CD4-positive, alpha-beta T cell treated with Interleukin-4 for 4 hours (primary cell): ENCODE measurements at regions not wholly inside any gene's neighbourhood (a gene's known extent, or its start where the extent isn't known, plus 50 kb on each side); places are given as distances from the start of the nearest gene placed in this dataset.
"Not testable (repeated sequence)": the region's sequence is repeated elsewhere in the genome, so short reads cannot be mapped to it uniquely, and the experiment has no call there.

Experiments
- DNase-seq: peaks from one replicate; pipeline ENCODE4 v3.0.0-alpha.2; 2020

DNA sequence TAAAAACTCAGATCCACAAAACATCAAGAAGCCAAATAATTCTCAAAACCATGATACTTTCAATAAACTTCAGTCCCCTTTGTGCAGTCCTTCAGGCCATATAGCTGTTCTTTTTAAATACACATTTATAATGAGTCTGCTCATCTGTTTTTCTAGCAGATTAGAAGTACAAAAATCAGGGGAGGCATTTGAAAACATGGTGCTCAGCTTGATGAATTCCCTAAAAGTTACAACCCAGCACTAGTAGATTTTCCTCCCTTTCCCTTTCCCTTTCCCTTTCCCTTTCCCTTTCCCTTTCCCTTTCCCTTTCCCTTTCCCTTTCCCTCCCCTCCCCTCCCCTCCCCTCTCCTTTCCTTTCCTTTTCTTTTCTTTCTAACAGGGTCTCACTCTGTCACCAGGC lies 884.6 kb upstream of the AMELY start:
- DNase-seq: no peak

DNA sequence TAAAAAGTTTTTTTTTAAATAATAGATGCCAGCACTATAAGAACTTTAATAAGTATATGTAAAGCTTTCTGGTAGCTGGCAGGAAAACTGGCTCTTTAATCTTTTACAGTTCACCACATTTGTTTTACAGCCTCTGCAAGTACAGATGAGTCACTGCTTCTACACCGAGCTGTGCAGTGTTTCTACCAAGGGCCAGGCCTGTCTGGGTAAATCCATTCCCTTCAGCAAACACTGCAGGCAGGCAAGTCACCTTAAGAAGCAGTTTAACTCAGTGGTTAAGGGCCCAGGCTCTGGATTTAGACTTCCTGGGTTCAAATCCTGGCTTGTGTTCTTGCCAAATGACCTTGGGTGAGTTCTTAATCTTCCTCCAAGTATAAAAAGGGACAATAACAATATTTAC lies 882.9 kb upstream of the AMELY start:
- no peak for DNase-seq

DNA sequence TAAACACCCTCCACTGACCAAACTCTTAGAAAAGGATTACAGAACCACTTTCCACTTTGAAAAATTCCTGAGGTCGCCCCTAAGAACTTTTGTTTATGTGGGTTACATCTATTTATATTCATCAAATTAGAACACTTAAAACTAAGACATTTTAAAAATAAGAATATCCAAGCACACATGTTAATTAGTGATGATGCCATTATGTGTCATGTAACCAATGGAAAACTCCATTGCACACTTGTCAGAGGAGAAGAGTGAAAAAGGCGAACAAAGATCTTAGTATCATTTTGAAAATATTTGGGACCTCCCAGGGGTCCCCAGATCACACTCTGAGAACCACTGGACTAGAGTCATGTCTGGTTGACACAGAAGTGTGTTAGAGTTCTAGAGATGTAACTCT lies 882.4 kb upstream of the AMELY start:
- DNase-seq: no peak

DNA sequence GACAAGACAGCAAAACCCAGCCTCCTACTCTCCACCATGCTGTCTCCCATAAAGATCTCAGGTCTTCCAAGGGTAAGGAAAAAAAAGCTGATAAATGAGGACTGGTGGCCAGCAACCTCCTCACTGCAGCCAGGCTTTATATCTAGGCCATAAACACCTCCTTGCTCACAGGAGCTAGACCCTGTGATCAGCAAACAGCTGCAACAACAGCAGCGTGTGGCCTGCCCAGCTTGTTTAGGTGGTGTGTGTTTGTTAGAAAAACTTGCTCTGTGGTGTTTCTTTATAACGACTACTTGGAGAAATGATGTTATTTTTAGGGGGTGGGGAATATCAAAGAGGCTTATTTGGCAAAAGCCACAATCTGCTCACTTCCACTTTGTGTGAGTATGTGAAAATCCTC lies 880.9 kb upstream of the AMELY start:
- DNase-seq: no peak

DNA sequence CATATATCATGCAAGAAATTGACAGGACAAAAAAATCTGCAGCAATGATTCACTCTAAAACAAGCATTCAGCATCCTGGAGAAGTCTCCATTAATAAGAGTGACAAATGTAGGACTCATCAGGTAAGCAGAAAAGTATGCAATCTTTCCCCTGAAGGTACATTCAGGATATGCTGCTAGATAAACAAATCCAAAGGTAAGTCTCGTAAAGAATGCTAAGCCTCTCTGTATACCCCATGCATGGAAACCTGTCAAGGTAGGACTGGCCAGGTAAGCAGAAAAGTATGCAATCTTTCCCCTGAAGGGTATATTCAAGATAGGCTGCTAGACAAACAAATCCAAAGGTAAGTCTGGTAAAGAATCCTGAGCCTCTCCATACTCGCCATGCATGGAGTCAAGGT lies 869.9 kb upstream of the AMELY start:
- no peak for DNase-seq

DNA sequence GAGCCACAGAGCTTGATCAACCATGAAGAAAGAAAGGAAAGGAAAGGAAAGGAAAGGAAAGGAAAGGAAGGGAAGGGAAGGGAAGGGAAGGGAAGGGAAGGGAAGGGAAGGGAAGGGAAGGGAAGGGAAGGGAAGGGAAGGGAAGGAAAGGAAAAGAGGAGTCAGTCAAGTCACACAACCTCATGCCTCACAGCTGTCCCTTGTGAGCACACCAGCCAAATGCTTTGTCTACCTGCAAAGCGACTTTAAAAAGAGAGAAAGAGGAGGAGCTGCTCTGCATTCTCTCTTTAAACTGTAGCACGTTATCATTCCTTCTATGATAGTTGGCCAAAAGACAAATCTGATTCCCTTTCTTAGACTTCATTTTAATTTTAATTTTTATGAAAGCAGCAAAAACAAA lies 863.9 kb upstream of the AMELY start:
- not testable (repeated sequence) for DNase-seq

DNA sequence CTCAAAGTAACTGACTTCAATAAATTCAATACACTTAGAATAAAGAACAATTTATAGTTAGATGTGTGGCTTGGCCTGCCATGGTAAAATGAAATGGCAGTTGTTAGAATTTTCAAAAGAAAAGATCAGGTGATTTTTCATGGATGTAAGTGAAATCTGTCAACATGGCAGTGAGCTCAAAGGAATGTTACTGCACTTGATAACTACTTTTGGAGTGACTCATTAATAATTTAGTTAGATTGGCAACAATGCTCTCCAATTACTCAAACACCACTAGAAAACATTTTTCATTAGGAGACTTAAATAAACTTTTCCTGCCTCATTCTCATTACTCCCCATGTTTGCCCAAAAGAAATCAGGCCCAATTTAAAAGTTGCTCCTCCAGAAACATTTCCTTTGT lies 860.2 kb upstream of the AMELY start:
- no peak for DNase-seq

DNA sequence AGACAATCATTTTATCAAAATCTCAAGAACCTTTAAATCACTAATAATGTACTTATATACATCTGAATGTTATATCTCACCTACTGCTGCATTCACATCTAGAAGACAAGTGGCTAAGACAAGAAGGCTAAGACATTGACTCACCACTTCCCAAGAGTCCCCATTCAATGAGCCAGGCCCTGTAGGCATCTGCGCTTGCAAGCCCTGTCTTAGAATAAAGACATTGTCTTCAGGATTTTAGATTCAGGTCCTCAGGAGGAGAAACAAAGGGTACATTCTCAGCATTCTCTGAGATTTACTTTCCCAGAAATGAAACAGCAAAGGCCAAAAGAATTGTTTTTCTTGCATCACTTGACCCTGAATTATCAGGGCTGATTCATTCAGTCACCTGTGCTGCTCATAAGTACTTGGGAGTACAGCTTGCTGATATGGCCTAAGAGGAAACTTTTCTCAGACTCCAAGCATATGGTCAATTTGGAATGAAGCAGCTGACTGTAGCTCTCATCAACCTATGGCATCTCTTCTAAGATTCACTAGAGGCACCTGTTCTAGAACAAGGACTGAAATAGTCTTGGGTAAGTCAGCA lies 858.3 kb upstream of the AMELY start:
- no peak for DNase-seq

DNA sequence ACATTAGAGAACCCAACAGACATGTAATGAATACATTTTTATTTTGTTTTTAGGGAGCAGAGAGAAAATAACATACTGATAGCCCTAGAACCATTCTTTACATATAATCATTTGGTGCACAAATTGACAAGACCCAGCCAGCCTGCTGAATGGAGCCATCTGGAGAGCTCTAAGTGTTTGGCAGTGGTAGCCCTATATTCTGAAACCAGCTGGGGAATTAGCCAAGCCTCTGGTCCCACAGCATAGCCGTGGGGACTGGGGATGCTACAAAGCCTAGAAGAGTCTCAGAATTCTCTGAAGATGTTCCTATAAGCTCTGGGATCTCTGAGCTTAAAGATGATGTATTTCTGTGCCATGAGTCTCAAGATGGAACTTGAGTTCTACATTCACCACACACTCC lies 857.3 kb upstream of the AMELY start:
- DNase-seq: no peak

DNA sequence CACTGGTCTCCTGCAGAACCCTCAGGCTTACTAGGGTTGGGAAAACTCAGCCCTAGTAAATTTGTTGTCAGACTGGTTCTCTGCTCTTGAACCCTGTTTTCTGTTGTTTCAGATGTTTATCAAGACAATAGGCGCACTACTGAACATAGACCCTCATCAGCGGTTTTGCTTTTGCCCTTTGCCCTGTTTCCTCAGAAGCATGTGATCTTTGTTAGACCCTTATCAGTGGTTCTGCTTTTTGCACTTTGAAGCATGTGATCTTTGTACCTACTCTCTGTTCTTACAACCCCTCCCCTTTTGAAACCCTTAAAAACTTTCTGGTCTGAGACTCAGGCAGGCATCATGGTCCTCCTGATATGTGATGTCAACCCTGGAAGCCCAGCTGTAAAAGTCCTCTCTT lies 842.2 kb upstream of the AMELY start:
- DNase-seq: no peak

DNA sequence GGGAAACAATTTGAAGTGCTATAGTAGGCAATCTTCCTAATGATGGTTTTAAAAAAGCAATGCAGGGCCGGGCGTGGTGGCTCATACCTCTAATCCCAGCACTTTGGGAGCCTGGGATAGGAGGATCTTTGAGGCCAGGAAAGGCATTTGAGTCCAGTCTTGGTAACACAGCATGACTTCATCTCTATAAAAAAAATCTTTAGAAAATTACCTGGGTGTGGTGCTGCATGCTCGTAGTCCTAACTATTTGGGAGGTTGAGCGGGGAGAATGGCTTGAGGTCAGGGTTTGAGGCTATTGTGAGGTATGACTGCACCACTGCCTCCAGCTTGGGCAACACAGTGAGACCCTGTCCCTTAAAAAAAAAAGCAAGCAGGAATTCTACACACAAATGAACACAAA lies 835.2 kb upstream of the AMELY start:
- no peak for DNase-seq

DNA sequence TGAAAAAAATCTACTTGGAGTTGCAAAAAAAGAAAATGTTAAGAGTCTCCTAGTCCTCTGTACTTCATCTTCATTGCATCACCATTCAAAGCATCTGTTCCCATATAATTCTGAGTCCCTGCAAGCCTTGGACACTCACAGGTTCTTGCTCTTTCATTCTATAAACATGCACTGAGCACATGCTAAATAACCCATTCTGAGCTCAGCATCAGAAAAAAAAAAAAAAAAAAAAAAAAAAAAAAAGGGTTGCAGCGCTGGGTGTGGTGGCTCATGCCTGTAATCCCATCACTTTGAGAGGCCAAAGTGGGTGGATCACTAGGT lies 834.0 kb upstream of the AMELY start:
- DNase-seq: no peak

DNA sequence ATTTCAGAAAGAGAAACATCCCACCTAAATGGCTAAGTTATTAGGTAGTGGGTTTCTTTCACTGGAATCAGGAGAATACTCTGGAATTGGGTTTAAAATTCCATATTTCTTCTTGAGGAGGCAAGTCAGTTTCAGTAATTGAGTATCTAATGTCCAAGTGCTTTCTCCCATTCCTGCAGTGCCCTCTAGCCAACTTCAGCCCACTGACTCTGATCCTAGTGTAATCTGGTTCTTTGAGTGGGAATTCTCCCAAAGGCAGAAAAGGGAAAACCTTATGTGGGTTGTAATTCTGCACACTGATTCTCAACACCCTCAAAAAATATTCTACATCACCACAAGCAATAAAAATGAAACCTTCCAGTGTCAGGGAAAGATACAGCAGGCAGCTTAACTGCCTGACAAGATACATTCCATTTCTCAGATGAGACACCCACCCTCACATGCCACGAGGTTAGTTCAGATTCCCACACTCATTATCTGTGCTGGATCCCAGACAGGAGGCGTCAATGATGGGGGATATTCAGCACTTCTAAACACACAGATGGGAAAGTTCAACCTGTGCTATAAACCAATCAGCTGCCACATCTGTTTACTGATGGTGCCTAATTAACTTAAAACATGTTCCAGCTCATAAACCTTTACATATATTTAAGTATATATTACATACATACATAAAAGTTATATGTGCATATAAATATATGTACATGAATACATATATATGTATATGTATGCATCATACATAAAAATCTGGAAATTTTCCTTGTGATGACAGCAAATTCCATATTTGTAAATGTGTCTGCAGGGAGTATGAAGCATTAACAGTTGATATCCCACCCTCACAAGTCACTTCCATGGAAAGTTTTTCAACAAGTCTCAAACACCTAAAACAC lies 833.4 kb upstream of the AMELY start:
- no peak for DNase-seq

DNA sequence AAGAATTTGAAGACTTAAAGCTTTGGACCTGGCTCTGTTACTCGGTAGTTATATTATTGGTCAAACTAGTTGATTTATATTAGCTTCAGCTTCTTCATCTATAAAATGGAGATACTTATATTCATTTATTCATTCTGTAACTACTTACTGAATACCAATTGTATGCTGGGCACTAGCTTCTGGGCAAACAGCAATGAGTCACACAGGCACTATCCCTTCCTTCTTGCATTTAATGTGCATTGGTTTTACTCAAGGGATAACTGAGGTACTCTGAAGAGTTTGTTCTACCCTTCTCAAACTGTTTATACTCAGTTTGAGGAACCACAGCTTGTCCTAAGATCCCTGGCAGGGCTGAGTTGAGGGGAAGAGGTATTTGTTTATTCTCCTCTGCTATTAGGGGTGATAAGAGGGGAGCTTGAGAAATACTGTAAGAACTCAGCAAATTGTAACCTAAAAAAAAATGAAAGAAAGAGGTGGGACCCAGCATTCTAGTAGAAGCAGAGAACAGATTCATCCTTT lies 825.4 kb upstream of the AMELY start:
- DNase-seq: no peak

DNA sequence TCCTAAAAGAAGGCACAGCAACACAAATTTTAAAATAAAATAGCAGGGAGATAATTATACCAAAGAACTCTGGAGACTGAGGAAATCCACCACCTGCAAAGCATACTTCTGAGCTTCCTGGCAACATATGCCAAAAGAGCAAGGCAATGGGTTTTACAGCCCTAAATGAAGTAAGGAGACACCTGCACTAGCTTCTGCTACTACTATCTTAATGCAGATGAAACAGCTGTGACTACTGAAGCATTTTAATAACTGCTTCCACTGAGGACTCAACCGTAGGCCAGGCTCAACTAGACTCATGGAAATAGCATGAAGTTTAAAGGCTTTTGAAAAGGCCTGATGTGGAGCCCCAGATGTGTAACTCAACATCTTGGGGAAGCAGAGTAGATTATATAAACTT lies 820.1 kb upstream of the AMELY start:
- no peak for DNase-seq

DNA sequence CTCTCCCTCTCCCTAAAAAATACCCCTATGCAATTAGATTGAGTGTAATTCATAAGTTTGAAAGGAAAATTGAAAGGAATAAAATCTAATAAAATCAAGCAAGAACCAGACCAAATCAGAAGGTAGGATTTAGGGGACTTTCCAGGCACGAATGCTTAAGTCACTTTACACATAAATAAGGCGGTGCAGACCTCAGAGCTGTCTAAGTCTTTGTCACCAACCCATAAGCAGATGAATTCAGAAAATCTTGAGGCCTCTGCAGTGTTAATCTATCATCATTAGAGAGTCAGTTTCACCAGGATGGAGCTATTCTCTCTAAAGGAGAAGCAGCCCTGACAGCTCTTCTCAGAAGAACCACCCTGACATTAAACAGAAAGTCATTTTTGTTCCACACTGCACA lies 819.1 kb upstream of the AMELY start:
- DNase-seq: no peak

DNA sequence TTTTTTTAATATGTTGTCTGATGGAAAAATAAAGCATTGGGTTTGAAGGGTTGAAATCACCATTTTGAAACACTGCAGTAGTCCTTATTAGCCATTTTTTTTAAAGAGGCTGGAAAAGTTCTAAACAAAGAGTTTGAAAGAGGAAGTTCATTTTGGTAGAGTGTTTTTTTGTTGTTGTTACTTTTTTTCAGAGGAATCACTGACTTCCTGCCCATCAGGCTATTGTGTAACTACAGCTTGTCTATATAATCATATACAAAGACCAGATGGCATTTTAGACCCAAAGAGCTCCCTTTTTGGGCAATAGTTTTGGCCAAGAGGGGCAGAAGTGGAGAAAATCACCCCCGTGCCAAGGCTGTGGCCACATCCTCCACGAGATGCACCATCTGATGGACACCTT lies 818.5 kb upstream of the AMELY start:
- DNase-seq: no peak

DNA sequence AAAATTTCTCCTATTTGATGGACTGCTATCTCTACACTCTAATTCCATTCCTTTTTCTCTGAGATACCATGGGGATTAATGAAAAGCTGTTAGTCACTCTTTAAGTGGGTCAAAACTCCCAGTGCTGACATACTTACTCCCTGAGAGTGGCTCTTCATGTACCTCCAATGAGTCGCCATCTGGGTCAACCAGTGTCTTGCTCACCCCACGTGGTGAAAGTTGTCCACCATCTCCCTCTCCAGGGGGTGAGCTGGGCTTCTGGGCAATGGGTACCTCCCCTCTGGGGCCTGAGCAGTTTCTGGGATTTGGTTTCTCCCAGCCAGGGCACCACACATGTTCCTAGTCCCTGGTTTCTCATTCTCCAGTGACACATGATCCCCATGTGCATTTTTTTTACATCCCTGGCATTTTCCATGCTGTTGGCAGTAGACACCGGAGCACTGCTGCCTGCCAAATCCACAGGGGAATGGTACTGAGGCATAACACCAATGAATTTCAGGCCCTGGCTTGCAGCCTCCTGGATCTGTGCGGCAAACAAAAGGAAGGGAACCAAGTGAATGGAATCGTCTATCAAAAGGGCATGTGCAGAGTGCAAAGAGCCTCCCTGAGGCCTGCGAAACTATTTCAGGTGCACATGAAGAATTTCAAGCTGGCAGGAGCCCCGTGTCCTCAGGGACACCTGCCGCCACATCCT lies 817.9 kb upstream of the AMELY start:
- no peak for DNase-seq

DNA sequence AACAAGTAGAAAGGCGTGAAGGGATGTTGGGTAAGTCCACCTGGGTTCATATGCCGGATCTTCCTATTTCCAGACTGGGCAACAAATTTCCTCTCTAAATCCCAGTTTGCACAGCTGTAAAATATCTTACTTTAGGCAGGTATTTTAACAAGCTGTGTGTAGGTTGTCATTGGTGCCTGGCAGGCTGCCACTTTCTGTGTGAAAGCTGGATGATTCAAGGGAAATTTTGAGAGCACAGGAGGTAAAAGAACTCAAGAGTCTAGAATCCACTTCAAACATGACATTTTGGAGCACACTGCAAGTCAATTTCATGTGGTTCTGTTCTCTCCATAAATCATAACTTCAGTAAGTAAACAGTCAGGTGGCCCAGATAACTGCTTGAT lies 817.4 kb upstream of the AMELY start:
- DNase-seq: no peak

DNA sequence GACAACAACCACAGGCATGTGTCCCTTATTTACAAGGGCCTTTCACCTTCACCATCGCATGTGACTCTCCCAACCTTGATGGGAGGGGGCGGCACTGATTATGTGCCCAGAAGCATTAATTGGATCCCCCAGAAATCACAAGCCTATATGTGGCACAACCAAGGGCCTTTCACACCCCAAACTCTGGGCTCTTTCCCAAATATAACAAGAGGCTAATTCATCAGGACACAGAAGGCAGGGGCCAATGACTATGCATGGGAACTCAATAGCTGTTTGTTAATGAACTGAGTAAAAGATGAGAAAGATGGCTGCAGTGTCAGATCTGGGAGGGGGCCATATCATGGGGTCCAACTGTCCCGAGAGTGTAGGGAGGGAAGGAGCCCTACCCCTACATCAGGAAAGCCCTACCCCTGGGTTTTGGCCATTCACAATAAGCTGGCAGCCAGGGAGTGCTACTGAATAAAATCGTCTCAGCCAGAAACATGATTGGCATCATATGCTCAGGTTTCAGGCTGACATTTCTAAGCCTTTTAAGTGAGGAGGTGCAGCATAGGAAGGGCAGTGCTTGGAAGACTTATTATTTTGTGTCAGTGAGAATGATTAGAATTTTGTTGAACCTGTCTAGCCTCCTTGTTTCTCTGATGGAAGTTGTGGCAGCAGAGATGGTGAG lies 814.4 kb upstream of the AMELY start:
- DNase-seq: no peak

DNA sequence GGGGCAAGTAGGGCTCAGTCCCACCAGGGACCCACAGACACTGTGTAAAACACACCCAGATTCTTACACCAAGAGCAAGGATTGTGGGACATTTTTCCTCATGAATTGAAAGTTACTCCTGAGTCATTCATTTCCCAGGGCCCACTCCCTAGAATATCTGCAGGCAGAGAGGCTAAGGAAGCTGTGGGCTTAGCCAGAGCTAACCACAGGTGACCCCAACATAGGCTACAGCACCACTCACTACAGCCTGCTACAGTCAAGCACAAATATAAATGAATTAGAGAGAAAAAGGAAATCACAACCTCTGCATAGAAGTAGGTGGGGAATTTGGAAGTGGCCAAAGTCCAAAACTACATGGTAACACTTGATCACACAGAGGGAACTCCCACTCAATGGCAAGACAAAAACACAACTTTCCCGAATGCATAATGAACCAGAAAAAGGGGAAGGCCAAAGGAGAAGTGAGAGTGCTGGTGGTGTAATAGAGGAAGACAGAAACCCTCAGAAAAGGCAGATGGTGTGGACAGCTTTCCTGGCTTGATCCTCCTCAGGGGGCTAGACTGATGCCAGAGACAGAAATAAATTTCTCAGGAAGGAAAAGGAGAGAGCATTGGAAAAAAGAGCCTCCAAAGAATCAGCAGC lies 812.6 kb upstream of the AMELY start:
- peak; percentile 0 for DNase-seq

DNA sequence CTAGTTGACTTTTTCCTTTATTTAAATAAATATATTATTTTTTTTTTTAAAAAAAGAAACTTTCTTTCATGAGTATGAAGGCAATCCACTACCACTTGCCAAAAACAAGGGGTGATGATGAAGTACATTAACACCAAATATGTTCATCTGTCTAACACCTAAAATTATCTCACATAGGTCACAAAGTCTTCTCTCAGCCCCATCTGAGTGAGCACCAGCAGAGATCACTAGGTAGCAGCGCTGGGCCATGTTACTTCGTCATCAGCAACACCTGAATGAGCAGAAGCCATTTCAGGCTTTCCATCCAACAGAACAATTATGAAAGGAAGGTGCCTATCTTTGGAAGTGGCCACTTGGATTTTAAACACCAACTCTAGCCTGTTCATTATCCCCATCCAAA lies 811.6 kb upstream of the AMELY start:
- DNase-seq: no peak

DNA sequence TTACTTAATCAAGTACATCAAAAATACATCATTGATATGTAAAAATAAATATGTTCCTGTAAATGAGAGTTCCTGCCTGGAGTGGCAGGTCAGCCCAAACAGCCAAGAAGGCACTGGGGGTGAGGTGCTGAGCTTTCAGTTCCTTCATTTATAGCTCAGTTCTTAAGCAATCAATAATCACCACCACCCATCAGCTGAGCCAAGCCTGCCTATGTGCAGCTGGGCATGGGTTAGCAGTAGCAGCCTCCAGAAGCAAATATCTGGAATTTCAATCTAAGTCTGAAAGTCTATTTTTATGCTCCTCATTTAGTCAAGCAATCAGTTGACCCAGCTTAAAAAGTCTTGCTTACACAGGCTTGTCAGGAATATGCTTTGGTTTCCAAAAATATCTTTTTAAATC lies 811.0 kb upstream of the AMELY start:
- no peak for DNase-seq
